ENCODE measurements at regions not wholly inside any gene's neighbourhood (a gene's known extent, or its start where the extent isn't known, plus 50 kb on each side); places are given as distances from the start of the nearest gene placed in this dataset.
A peak's percentile ranks its signal among the peaks of the same experiment; 100 is the strongest.

DNA sequence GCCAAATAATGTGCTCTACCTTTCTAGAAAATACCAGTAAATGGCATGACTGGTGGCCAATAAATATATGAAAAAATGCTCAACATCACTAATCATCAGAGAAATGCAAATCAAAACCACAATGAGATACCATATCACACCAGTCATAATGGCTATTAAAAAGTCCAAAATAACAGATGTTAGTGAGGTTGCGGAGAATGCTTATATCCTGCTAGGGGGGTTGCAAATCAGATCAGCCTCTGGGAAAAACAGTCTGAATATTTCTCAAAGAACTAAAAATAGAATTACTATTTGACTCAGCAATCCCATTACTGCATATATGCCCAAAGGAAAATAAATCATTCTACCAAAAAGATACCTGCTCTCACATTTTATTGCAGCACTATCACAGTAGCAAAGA, 115.1 kb downstream of the RASGEF1B start:
- ATAC-seq (no peak), DNase-seq (no peak)
- no peaks in the 10 kb centered on the region for H3K4me1 ChIP-seq
- H3K4me3 ChIP-seq: no peak overlapping the region
- no peak for TF ChIP-seq CTCF (IDR thresholded peaks at IDR 0.05)
- no peaks in the 10 kb centered on the region for H3K9me3 ChIP-seq
- intact Hi-C loops (cut with DNase I): no loop called here
- no peaks in the 10 kb centered on the region for H3K27me3 ChIP-seq
- no peak overlapping the region for H3K27ac ChIP-seq
- no peaks in the 10 kb centered on the region for H3K36me3 ChIP-seq

GRCh38 chr4:81355136-81355535, 116.6 kb downstream of the RASGEF1B start:
- DNase-seq: no peak
- no peak for TF ChIP-seq CTCF (IDR thresholded peaks at IDR 0.05)
- H3K27me3 ChIP-seq: no peaks in the 10 kb centered on the region
- H3K9me3 ChIP-seq: no peaks in the 10 kb centered on the region
- intact Hi-C loops (cut with DNase I): no loop called here
- ATAC-seq: no peak
- H3K4me3 ChIP-seq: no peak overlapping the region
- H3K4me1 ChIP-seq: no peaks in the 10 kb centered on the region
- no peaks in the 10 kb centered on the region for H3K36me3 ChIP-seq
- H3K27ac ChIP-seq: no peak overlapping the region

DNA sequence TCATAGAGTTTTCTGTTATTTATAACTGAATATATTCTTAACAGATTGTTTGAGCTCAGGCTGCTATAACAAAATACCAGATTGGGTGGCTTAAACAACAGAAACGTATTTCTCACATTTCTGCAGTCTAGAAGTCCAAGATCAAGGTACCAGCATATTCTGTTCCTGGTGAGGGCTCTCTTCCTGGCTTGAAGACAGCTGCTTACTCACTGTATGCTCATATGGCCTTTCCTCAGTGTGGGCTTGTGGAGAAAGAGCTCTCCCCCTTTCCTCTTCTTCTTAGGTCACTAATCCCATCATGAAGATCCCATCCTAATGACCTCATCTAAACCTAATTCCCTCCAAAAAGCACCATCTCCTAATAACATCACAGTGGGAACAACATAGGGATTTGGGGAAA, 117.8 kb downstream of the RASGEF1B start:
- no peak for ATAC-seq
- H3K9me3 ChIP-seq: no peaks in the 10 kb centered on the region
- H3K27ac ChIP-seq: no peak overlapping the region
- H3K36me3 ChIP-seq: no peaks in the 10 kb centered on the region
- no peak overlapping the region for H3K4me3 ChIP-seq
- intact Hi-C loops (cut with DNase I): no loop called here
- H3K4me1 ChIP-seq: no peaks in the 10 kb centered on the region
- no peak for DNase-seq
- H3K27me3 ChIP-seq: no peaks in the 10 kb centered on the region
- TF ChIP-seq CTCF (IDR thresholded peaks at IDR 0.05): no peak

DNA sequence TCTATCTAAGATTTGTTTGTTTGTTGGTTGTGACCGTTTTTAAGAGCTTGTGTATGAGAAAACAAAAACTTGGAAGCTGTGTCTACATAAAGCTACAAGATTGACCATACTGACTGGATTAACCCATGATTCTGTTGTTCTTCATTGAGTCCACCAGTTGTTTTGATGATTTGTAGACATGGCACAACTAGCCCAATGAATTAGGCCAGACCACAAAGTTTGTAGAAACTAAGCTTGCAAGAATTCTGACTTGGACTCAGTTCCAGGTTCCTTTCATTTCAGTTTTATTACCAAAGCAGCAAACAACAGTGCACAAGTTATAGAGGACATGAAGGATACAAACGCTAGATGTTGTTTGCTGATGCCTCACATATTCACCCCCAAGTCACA, 119.3 kb downstream of the RASGEF1B start:
- H3K4me3 ChIP-seq: no peak overlapping the region
- no peaks in the 10 kb centered on the region for H3K4me1 ChIP-seq
- no peak for DNase-seq
- no peak overlapping the region for H3K27ac ChIP-seq
- no peaks in the 10 kb centered on the region for H3K36me3 ChIP-seq
- H3K9me3 ChIP-seq: no peaks in the 10 kb centered on the region
- no peak for TF ChIP-seq CTCF (IDR thresholded peaks at IDR 0.05)
- ATAC-seq: no peak
- intact Hi-C loops (cut with DNase I): no loop called here
- no peaks in the 10 kb centered on the region for H3K27me3 ChIP-seq

- DNase-seq (peak; percentile 66), ATAC-seq (peak; percentile 88)
- intact Hi-C loops (cut with DNase I): no loop called here
Observed at GRCh38 chr4:81351654-81352445, 119.9 kb downstream of the RASGEF1B start.

More at GRCh38 chr4:81351654-81352445, 119.9 kb downstream of the RASGEF1B start:
- Histone ChIP-seq H3K27ac (no peak overlapping the region), H3K36me3 (no peaks in the 10 kb centered on the region), H3K4me3 (no peak overlapping the region), H3K4me1 (no peaks in the 10 kb centered on the region), H3K9me3 (no peaks in the 10 kb centered on the region), H3K27me3 (no peaks in the 10 kb centered on the region)
- TF ChIP-seq CTCF (IDR thresholded peaks at IDR 0.05): peak; percentile 89
